ENCODE measurements at regions not wholly inside any gene's neighbourhood (a gene's known extent, or its start where the extent isn't known, plus 50 kb on each side); places are given as distances from the start of the nearest gene placed in this dataset.
"Not testable (repeated sequence)": the region's sequence is repeated elsewhere in the genome, so short reads cannot be mapped to it uniquely, and the experiment has no call there.

DNA sequence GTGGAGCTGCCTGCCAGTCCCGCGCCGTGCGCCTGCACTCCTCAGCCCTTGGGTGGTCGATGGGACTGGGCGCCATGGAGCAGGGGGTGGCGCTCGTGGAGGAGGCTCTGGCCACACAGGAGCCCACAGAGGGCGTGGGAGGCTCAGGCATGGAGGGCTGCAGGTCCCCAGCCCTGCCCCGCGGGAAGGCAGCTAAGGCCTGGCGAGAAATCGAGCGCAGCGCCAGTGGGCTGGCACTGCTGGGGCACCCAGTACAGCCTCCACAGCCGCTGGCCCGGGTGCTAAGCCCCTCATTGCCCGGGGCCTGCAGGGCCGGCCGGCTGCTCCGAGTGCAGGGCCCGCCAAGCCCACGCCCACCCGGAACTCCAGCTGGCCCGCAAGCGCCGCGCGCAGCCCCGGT is 187.9 kb downstream of the BCHE start:
- DNase-seq; H3K4me1 ChIP-seq (ENCODE audit: control insufficient read depth in 1 of 2, insufficient read depth in 2 of 2, low read length in 2 of 2); H3K23ac ChIP-seq (ENCODE audit: low read length); H3K4me3 ChIP-seq (ENCODE audit: low read depth, low read length); H3K4me2 ChIP-seq (ENCODE audit: low read length); H3K14ac ChIP-seq (ENCODE audit: low read length); H3K27me3 ChIP-seq (ENCODE audit: insufficient read depth, low read length); H2AFZ ChIP-seq (ENCODE audit: insufficient read depth, low read length, poor library complexity); H2BK12ac ChIP-seq (ENCODE audit: low read length); H3K9ac ChIP-seq (ENCODE audit: low read length); H2BK120ac ChIP-seq (ENCODE audit: insufficient read depth, low read length, poor library complexity); H3K9me3 ChIP-seq (ENCODE audit: insufficient read depth, low read depth, low read length); H2BK5ac ChIP-seq (ENCODE audit: low read depth, low read length, poor library complexity); H3K18ac ChIP-seq (ENCODE audit: low read length); H2AK5ac ChIP-seq (ENCODE audit: low read length); H4K12ac ChIP-seq (ENCODE audit: low read depth, low read length); H3K36me3 ChIP-seq (ENCODE audit: control insufficient read depth in 1 of 2, insufficient read depth in 2 of 2, low read length in 2 of 2); H3K27ac ChIP-seq (ENCODE audit: low read depth, low read length); H4K8ac ChIP-seq (ENCODE audit: low read depth, low read length); H4K91ac ChIP-seq (ENCODE audit: low read depth, low read length); H3K79me2 ChIP-seq (ENCODE audit: control insufficient read depth, insufficient read depth, low read length, poor library complexity); H3K79me1 ChIP-seq (ENCODE audit: low read length); H3K4ac ChIP-seq (ENCODE audit: low read depth, low read length): not testable (repeated sequence)
- no CpG with 5 or more reads among the region's 30 CpGs for WGBS (ENCODE audit: extremely low coverage, insufficient coverage, insufficient read length)

DNA sequence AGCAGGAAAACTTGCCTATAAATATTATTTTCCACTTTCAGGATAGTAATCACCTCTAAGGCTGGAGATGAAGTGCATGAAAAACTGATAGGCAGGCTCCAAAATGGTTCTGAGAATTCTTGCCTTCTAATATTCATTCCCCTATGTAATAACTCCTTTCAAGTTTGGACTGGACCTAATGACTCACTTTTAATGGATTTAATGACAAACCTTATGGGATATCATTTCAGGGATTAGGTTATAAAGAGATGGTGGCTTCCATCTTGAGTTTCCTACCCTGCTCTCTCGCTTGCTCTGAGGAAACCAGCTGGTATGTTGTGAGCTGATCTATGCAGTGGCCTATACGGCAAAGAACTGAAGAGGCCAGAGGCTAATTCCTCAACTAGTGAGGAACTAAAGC is 192.0 kb downstream of the BCHE start:
- peak in 1 of 2 donors; percentile 5 for DNase-seq
- no peaks in the 10 kb centered on the region for H3K9me3 ChIP-seq (ENCODE audit: insufficient read depth, low read depth, low read length)
- no peak overlapping the region for H3K9ac ChIP-seq (ENCODE audit: low read length)
- peaks cover 0 to 1% of the 10 kb centered on the region in 2 experiments for H3K4me1 ChIP-seq (ENCODE audit: control insufficient read depth in 1 of 2, insufficient read depth in 2 of 2, low read length in 2 of 2)
- H2AK5ac ChIP-seq (ENCODE audit: low read length) = no peak overlapping the region
- H3K4ac ChIP-seq (ENCODE audit: low read depth, low read length) = no peak overlapping the region
- no peak overlapping the region for H2BK12ac ChIP-seq (ENCODE audit: low read length)
- H3K27ac ChIP-seq (ENCODE audit: low read depth, low read length) = no peak overlapping the region
- no peak overlapping the region for H3K4me2 ChIP-seq (ENCODE audit: low read length)
- H3K27me3 ChIP-seq (ENCODE audit: insufficient read depth, low read length) = no peaks in the 10 kb centered on the region
- no peak overlapping the region for H4K91ac ChIP-seq (ENCODE audit: low read depth, low read length)
- H3K79me1 ChIP-seq (ENCODE audit: low read length) = no peaks in the 10 kb centered on the region
- H4K8ac ChIP-seq (ENCODE audit: low read depth, low read length) = no peak overlapping the region
- H2BK5ac ChIP-seq (ENCODE audit: low read depth, low read length, poor library complexity) = no peak overlapping the region
- no peak overlapping the region for H2AFZ ChIP-seq (ENCODE audit: insufficient read depth, low read length, poor library complexity)
- H2BK120ac ChIP-seq (ENCODE audit: insufficient read depth, low read length, poor library complexity) = no peak overlapping the region
- H3K23ac ChIP-seq (ENCODE audit: low read length) = no peak overlapping the region
- H3K79me2 ChIP-seq (ENCODE audit: control insufficient read depth, insufficient read depth, low read length, poor library complexity) = no peaks in the 10 kb centered on the region
- no peak overlapping the region for H4K12ac ChIP-seq (ENCODE audit: low read depth, low read length)
- no CpG with 5 or more reads among the region's 2 CpGs for WGBS (ENCODE audit: extremely low coverage, insufficient coverage, insufficient read length)
- no peak overlapping the region for H3K18ac ChIP-seq (ENCODE audit: low read length)
- H3K4me3 ChIP-seq (ENCODE audit: low read depth, low read length) = no peak overlapping the region
- no peaks in the 10 kb centered on the region for H3K36me3 ChIP-seq (ENCODE audit: control insufficient read depth in 1 of 2, insufficient read depth in 2 of 2, low read length in 2 of 2)
- no peak overlapping the region for H3K14ac ChIP-seq (ENCODE audit: low read length)

DNA sequence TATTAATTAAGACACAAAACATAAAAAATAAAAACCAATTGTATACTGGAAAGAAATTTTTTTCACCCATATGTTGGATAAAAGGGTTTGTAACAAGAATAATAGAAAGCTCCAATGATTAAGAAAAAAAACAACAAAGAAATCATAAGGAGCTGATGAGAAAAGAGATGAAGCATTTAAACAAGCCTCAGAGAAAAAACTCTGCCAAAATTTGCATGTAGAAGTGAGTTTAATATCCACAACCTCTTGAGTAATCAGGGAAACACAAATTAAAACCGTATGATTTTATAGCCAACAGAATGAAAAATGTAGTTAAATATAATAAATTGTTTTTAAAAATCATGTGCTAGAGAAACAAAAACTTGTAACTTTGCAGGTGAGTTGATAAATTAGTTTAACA is 192.9 kb downstream of the BCHE start:
- Histone ChIP-seq H3K18ac (ENCODE audit: low read length) (no peak overlapping the region), H2AFZ (ENCODE audit: insufficient read depth, low read length, poor library complexity) (no peak overlapping the region), H3K4me2 (ENCODE audit: low read length) (no peak overlapping the region), H3K23ac (ENCODE audit: low read length) (no peak overlapping the region), H2BK5ac (ENCODE audit: low read depth, low read length, poor library complexity) (no peak overlapping the region), H4K91ac (ENCODE audit: low read depth, low read length) (no peak overlapping the region), H3K4me1 (ENCODE audit: control insufficient read depth in 1 of 2, insufficient read depth in 2 of 2, low read length in 2 of 2) (peaks cover 0 to 1% of the 10 kb centered on the region in 2 experiments), H3K36me3 (ENCODE audit: control insufficient read depth in 1 of 2, insufficient read depth in 2 of 2, low read length in 2 of 2) (no peaks in the 10 kb centered on the region), H3K9me3 (ENCODE audit: insufficient read depth, low read depth, low read length) (no peaks in the 10 kb centered on the region), H3K4me3 (ENCODE audit: low read depth, low read length) (no peak overlapping the region), H4K12ac (ENCODE audit: low read depth, low read length) (no peak overlapping the region), H2BK12ac (ENCODE audit: low read length) (no peak overlapping the region), H3K14ac (ENCODE audit: low read length) (no peak overlapping the region), H4K8ac (ENCODE audit: low read depth, low read length) (no peak overlapping the region), H3K27me3 (ENCODE audit: insufficient read depth, low read length) (no peaks in the 10 kb centered on the region), H2BK120ac (ENCODE audit: insufficient read depth, low read length, poor library complexity) (no peak overlapping the region), H3K9ac (ENCODE audit: low read length) (no peak overlapping the region), H3K79me2 (ENCODE audit: control insufficient read depth, insufficient read depth, low read length, poor library complexity) (no peaks in the 10 kb centered on the region), H2AK5ac (ENCODE audit: low read length) (no peak overlapping the region), H3K27ac (ENCODE audit: low read depth, low read length) (no peak overlapping the region), H3K79me1 (ENCODE audit: low read length) (no peaks in the 10 kb centered on the region), H3K4ac (ENCODE audit: low read depth, low read length) (no peak overlapping the region)
- WGBS (ENCODE audit: extremely low coverage, insufficient coverage, insufficient read length) = no CpG with 5 or more reads among the region's 1 CpG
- no peak for DNase-seq

DNA sequence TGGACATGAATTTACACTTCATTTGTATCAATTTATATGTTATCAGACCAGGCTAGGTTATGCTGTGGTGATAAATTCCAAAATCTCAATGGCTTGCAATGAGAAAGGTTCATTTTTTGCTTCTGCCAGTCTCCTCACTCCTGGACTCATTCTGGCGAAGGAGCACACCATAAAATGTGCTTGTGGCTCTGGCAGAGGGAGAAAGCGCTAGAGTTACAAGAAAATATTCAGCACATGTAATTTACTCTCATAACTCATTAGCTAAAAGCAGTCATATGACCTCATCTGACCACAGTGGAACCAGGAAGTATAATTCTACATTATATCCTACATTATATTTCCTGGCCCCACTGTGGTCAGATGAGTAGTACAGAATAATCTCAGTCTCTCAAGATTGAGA is 193.8 kb downstream of the BCHE start:
- H3K18ac ChIP-seq (ENCODE audit: low read length) = no peak overlapping the region
- no peaks in the 10 kb centered on the region for H3K36me3 ChIP-seq (ENCODE audit: control insufficient read depth in 1 of 2, insufficient read depth in 2 of 2, low read length in 2 of 2)
- no peak overlapping the region for H3K4me3 ChIP-seq (ENCODE audit: low read depth, low read length)
- no peak overlapping the region for H3K4ac ChIP-seq (ENCODE audit: low read depth, low read length)
- H2BK12ac ChIP-seq (ENCODE audit: low read length) = no peak overlapping the region
- no peaks in the 10 kb centered on the region for H3K9me3 ChIP-seq (ENCODE audit: insufficient read depth, low read depth, low read length)
- no peak overlapping the region for H3K14ac ChIP-seq (ENCODE audit: low read length)
- no peak overlapping the region for H2AFZ ChIP-seq (ENCODE audit: insufficient read depth, low read length, poor library complexity)
- no peak overlapping the region for H3K27ac ChIP-seq (ENCODE audit: low read depth, low read length)
- H2BK5ac ChIP-seq (ENCODE audit: low read depth, low read length, poor library complexity) = no peak overlapping the region
- no peak overlapping the region for H4K91ac ChIP-seq (ENCODE audit: low read depth, low read length)
- no peak overlapping the region for H3K4me2 ChIP-seq (ENCODE audit: low read length)
- H3K23ac ChIP-seq (ENCODE audit: low read length) = no peak overlapping the region
- peaks cover 0 to 1% of the 10 kb centered on the region in 2 experiments for H3K4me1 ChIP-seq (ENCODE audit: control insufficient read depth in 1 of 2, insufficient read depth in 2 of 2, low read length in 2 of 2)
- H4K12ac ChIP-seq (ENCODE audit: low read depth, low read length) = no peak overlapping the region
- H3K9ac ChIP-seq (ENCODE audit: low read length) = no peak overlapping the region
- H2AK5ac ChIP-seq (ENCODE audit: low read length) = no peak overlapping the region
- H3K79me2 ChIP-seq (ENCODE audit: control insufficient read depth, insufficient read depth, low read length, poor library complexity) = no peaks in the 10 kb centered on the region
- no peaks in the 10 kb centered on the region for H3K79me1 ChIP-seq (ENCODE audit: low read length)
- H2BK120ac ChIP-seq (ENCODE audit: insufficient read depth, low read length, poor library complexity) = no peak overlapping the region
- H4K8ac ChIP-seq (ENCODE audit: low read depth, low read length) = no peak overlapping the region
- no peak for DNase-seq
- WGBS (ENCODE audit: extremely low coverage, insufficient coverage, insufficient read length) = no CpG with 5 or more reads among the region's 2 CpGs
- no peaks in the 10 kb centered on the region for H3K27me3 ChIP-seq (ENCODE audit: insufficient read depth, low read length)
